H9 (cell line): ENCODE measurements at regions not wholly inside any gene's neighbourhood (a gene's known extent, or its start where the extent isn't known, plus 50 kb on each side); places are given as distances from the start of the nearest gene placed in this dataset.

ENCODE experiments used
- DNase-seq: peaks from one replicate; pipeline ENCODE4 v3.0.0-alpha.2; 2017
- H2AFZ ChIP-seq: one replicate; pipeline ENCODE4 v1.6.1; 2013; ENCODE audit warnings: mild to moderate bottlenecking, low read length, control low read depth, moderate library complexity
- H2AK5ac ChIP-seq: 2 replicates; pipeline ENCODE4 v1.6.1; 2013; ENCODE audit warnings: low read length, control low read depth, mixed read lengths; ENCODE audit not compliant: insufficient read length
- H2BK120ac ChIP-seq: one replicate; pipeline ENCODE4 v1.6.1; 2013; ENCODE audit warnings: low read depth, mild to moderate bottlenecking, low read length, control low read depth, inconsistent platforms; ENCODE audit not compliant: poor library complexity, severe bottlenecking
- H2BK12ac ChIP-seq: 2 replicates; pipeline ENCODE4 v1.6.1; 2013; ENCODE audit warnings: low read length, control low read depth, mixed read lengths, low read depth; ENCODE audit not compliant: insufficient read length
- H2BK15ac ChIP-seq: 2 replicates; pipeline ENCODE4 v1.6.1; 2013; ENCODE audit warnings: low read depth, low read length, control low read depth
- H2BK20ac ChIP-seq: one replicate; pipeline ENCODE4 v1.6.1; 2013; ENCODE audit warnings: low read depth, mild to moderate bottlenecking, low read length, control low read depth, inconsistent platforms; ENCODE audit not compliant: poor library complexity, severe bottlenecking
- H2BK5ac ChIP-seq: 2 replicates; pipeline ENCODE4 v1.6.1; 2013; ENCODE audit warnings: low read length, control low read depth, mixed read lengths; ENCODE audit not compliant: insufficient read length
- H3K14ac ChIP-seq: 2 replicates; pipeline ENCODE4 v1.6.1; 2013; ENCODE audit warnings: low read length, control low read depth; ENCODE audit not compliant: insufficient read depth
- H3K18ac ChIP-seq: 2 replicates; pipeline ENCODE4 v1.6.1; 2013; ENCODE audit warnings: low read depth, mild to moderate bottlenecking, mixed read lengths, low read length, control low read depth; ENCODE audit not compliant: insufficient read length
- H3K23ac ChIP-seq: 2 replicates; pipeline ENCODE4 v1.6.1; 2013; ENCODE audit warnings: low read length, control low read depth, mixed read lengths, low read depth; ENCODE audit not compliant: insufficient read length
- H3K23me2 ChIP-seq: 2 replicates; pipeline ENCODE4 v1.6.1; 2013; ENCODE audit warnings: low read depth, mild to moderate bottlenecking, mixed read lengths, low read length, control low read depth; ENCODE audit not compliant: insufficient read length, poor library complexity, severe bottlenecking
- H3K27ac ChIP-seq: 2 replicates; pipeline ENCODE4 v1.5.1; 2013; ENCODE audit warnings: low read length, control low read depth, mixed read lengths, low read depth; ENCODE audit not compliant: insufficient read length
- H3K27me3 ChIP-seq: 2 replicates; pipeline ENCODE4 v1.6.1; 2013; ENCODE audit warnings: low read length, control low read depth, inconsistent platforms; ENCODE audit not compliant: insufficient read depth
- H3K4ac ChIP-seq: 2 replicates; pipeline ENCODE4 v1.6.1; 2013; ENCODE audit warnings: low read depth, mild to moderate bottlenecking, control low read depth, inconsistent platforms, low read length, moderate library complexity
- H3K4me1 ChIP-seq: 2 replicates; pipeline ENCODE4 v1.6.1; 2013; ENCODE audit warnings: low read length, control low read depth, inconsistent platforms; ENCODE audit not compliant: insufficient read depth
- H3K4me2 ChIP-seq: 2 replicates; pipeline ENCODE4 v1.6.1; 2013; ENCODE audit warnings: low read length, control low read depth, mixed read lengths; ENCODE audit not compliant: insufficient read length, insufficient read depth
- H3K56ac ChIP-seq: 2 replicates; pipeline ENCODE4 v1.6.1; 2013; ENCODE audit warnings: low read depth, mild to moderate bottlenecking, mixed read lengths, low read length, control low read depth; ENCODE audit not compliant: insufficient read length
- H3K79me1 ChIP-seq: 2 replicates; pipeline ENCODE4 v1.6.1; 2013; ENCODE audit warnings: low read depth, mild to moderate bottlenecking, moderate library complexity, low read length, control low read depth, inconsistent platforms; ENCODE audit not compliant: insufficient read depth, poor library complexity, severe bottlenecking
- H3K79me2 ChIP-seq: 2 replicates; pipeline ENCODE4 v1.6.1; 2013; ENCODE audit warnings: low read length, control low read depth, inconsistent platforms; ENCODE audit not compliant: insufficient read depth
- H3K9ac ChIP-seq: 2 replicates; pipeline ENCODE4 v1.6.1; 2013; ENCODE audit warnings: low read length, control low read depth, mixed read lengths; ENCODE audit not compliant: insufficient read length; ENCODE audit errors: extremely low read depth
- H3K9me3 ChIP-seq: one replicate; pipeline ENCODE4 v1.6.1; 2013; ENCODE audit warnings: low read depth, low read length, inconsistent platforms; ENCODE audit not compliant: control insufficient read depth
- H3T11ph ChIP-seq: one replicate; pipeline ENCODE4 v1.6.1; 2013; ENCODE audit warnings: mild to moderate bottlenecking, low read length, control low read depth, inconsistent platforms
- H4K20me1 ChIP-seq: one replicate; pipeline ENCODE4 v1.6.1; 2013; ENCODE audit not compliant: control insufficient read depth, insufficient read length, insufficient read depth
- H4K5ac ChIP-seq: 2 replicates; pipeline ENCODE4 v1.6.1; 2013; ENCODE audit warnings: low read depth, mild to moderate bottlenecking, mixed read lengths, low read length, control low read depth; ENCODE audit not compliant: insufficient read length
- H4K8ac ChIP-seq: replicated peaks from 2 replicates; pipeline ENCODE4 v1.6.1; 2013; ENCODE audit warnings: low read length, control low read depth, mixed read lengths, low read depth; ENCODE audit not compliant: insufficient read length
- H4K91ac ChIP-seq: 2 replicates; pipeline ENCODE4 v1.6.1; 2013; ENCODE audit warnings: low read depth, mild to moderate bottlenecking, moderate library complexity, mixed read lengths, low read length, control low read depth; ENCODE audit not compliant: insufficient read length
- H3K27ac Mint-ChIP-seq, 3 experiments: 2 replicates in 2 of 3; 3 replicates in 1 of 3; pipeline ENCODE4 v1.8.0; 2020 to 2021; ENCODE audit warnings: mixed read lengths in 3 of 3, mild to moderate bottlenecking in 1 of 3, moderate library complexity in 1 of 3
- H3K27me3 Mint-ChIP-seq: 2 replicates; pipeline ENCODE4 v1.8.0; 2021; ENCODE audit warnings: low read depth, mild to moderate bottlenecking, moderate library complexity, mixed read lengths
- H3K36me3 Mint-ChIP-seq, 3 experiments: 2 replicates in 2 of 3; 3 replicates in 1 of 3; pipeline ENCODE4 v1.8.0; 2020 to 2021; ENCODE audit warnings: low read depth in 3 of 3, mixed read lengths in 3 of 3; ENCODE audit not compliant: insufficient read depth in 1 of 3
- H3K4me1 Mint-ChIP-seq, 2 experiments: 2 replicates each; pipeline ENCODE4 v1.8.0; 2020; ENCODE audit warnings: mixed read lengths in 2 of 2
- H3K4me3 Mint-ChIP-seq, 2 experiments: 2 replicates in 1 of 2; 3 replicates in 1 of 2; pipeline ENCODE4 v1.8.0; 2020 to 2021; ENCODE audit warnings: mild to moderate bottlenecking in 2 of 2, mixed read lengths in 2 of 2, moderate library complexity in 1 of 2
- H3K9me3 Mint-ChIP-seq, 2 experiments: 2 replicates in 1 of 2; 3 replicates in 1 of 2; pipeline ENCODE4 v1.8.0; 2020; ENCODE audit warnings: mild to moderate bottlenecking in 2 of 2, mixed read lengths in 2 of 2, moderate library complexity in 1 of 2
- TF ChIP-seq, protein P1 (sequence below): fragments of 200-600 bp; sonication (generic); conservative IDR thresholded peaks from 3 replicates; pipeline ENCODE4 v1.8.0; 2021; ENCODE audit warnings: antibody characterized with exemption, mild to moderate bottlenecking

DNA sequence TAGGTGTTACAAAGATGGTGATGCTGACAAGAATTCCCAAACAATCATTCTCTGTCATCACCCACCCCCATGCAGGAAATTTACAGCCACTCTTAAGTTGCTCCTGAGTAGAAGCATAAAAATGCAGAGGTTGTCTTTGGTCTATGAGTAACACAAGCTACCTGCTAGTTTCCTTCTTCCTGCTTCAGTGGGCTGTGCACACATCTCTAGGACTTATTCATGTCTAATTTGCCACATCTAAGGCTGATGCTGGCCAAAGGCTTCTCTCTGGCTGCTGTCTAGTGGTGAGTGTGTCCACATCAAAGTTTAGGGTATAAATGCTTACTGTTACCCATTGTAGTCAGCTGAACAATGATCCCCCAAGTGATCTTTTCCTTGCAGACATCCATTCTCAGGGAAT, 662.5 kb downstream of the TYW1 start:
- Histone ChIP-seq H3K27ac (no peak overlapping the region), H3K56ac (no peak overlapping the region), H2AK5ac (no peak overlapping the region), H3K4me1 (no peaks in the 10 kb centered on the region), H2BK120ac (no peak overlapping the region), H4K20me1 (no peaks in the 10 kb centered on the region), H3K23ac (no peak overlapping the region), H3K9ac (no peak overlapping the region), H3K9me3 (peaks cover 12% of the 10 kb centered on the region), H3K79me2 (no peaks in the 10 kb centered on the region), H3K18ac (no peak overlapping the region), H2AFZ (no peak overlapping the region), H3K4ac (no peak overlapping the region), H3K79me1 (no peaks in the 10 kb centered on the region), H3K23me2 (no peaks in the 10 kb centered on the region), H3K27me3 (no peaks in the 10 kb centered on the region), H3K4me2 (no peak overlapping the region), H3K14ac (no peak overlapping the region), H4K8ac (no peak overlapping the region), H2BK5ac (no peak overlapping the region), H2BK15ac (no peak overlapping the region), H4K91ac (no peak overlapping the region), H2BK20ac (no peak overlapping the region), H2BK12ac (no peak overlapping the region), H4K5ac (no peak overlapping the region), H3T11ph (no peak overlapping the region)
- DNase-seq, result no peak
- Mint-ChIP-seq H3K36me3 (peaks cover 4 to 20% (median 7%) of the 10 kb centered on the region in 3 experiments; a peak in 5 of 7 replicates), H3K27ac (peak overlapping the region in 1 of 3 experiments; percentile 16; a peak in 1 of 7 replicates), H3K9me3 (peaks cover 21 to 23% of the 10 kb centered on the region in 2 experiments), H3K27me3 (no peaks in the 10 kb centered on the region; the same call in 1 of the 2 replicates), H3K4me1 (no peaks in the 10 kb centered on the region), H3K4me3 (no peak overlapping the region)
- TF ChIP-seq, protein P1, sequence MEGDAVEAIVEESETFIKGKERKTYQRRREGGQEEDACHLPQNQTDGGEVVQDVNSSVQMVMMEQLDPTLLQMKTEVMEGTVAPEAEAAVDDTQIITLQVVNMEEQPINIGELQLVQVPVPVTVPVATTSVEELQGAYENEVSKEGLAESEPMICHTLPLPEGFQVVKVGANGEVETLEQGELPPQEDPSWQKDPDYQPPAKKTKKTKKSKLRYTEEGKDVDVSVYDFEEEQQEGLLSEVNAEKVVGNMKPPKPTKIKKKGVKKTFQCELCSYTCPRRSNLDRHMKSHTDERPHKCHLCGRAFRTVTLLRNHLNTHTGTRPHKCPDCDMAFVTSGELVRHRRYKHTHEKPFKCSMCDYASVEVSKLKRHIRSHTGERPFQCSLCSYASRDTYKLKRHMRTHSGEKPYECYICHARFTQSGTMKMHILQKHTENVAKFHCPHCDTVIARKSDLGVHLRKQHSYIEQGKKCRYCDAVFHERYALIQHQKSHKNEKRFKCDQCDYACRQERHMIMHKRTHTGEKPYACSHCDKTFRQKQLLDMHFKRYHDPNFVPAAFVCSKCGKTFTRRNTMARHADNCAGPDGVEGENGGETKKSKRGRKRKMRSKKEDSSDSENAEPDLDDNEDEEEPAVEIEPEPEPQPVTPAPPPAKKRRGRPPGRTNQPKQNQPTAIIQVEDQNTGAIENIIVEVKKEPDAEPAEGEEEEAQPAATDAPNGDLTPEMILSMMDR, result no peak
